ENCODE measurements at regions not wholly inside any gene's neighbourhood (a gene's known extent, or its start where the extent isn't known, plus 50 kb on each side); places are given as distances from the start of the nearest gene placed in this dataset.
A peak's percentile ranks its signal among the peaks of the same experiment; 100 is the strongest.

- peaks cover 5% of the 10 kb centered on the region for H3K27me3 Mint-ChIP-seq (ENCODE audit: unreplicated experiment)
- H3K4me1 Mint-ChIP-seq (ENCODE audit: low read depth, unreplicated experiment) = no peaks in the 10 kb centered on the region
- no peaks in the 10 kb centered on the region for H3K9me3 Mint-ChIP-seq (ENCODE audit: low read depth, unreplicated experiment)
- intact Hi-C loops (cut with micrococcal nuclease; ENCODE audit: unreplicated experiment) = no loop called here
- H3K27ac Mint-ChIP-seq (ENCODE audit: unreplicated experiment) = no peak overlapping the region
- H3K36me3 Mint-ChIP-seq (ENCODE audit: insufficient read depth, unreplicated experiment) = no peaks in the 10 kb centered on the region
- no peak for DNase-seq
- TF ChIP-seq, protein P1, sequence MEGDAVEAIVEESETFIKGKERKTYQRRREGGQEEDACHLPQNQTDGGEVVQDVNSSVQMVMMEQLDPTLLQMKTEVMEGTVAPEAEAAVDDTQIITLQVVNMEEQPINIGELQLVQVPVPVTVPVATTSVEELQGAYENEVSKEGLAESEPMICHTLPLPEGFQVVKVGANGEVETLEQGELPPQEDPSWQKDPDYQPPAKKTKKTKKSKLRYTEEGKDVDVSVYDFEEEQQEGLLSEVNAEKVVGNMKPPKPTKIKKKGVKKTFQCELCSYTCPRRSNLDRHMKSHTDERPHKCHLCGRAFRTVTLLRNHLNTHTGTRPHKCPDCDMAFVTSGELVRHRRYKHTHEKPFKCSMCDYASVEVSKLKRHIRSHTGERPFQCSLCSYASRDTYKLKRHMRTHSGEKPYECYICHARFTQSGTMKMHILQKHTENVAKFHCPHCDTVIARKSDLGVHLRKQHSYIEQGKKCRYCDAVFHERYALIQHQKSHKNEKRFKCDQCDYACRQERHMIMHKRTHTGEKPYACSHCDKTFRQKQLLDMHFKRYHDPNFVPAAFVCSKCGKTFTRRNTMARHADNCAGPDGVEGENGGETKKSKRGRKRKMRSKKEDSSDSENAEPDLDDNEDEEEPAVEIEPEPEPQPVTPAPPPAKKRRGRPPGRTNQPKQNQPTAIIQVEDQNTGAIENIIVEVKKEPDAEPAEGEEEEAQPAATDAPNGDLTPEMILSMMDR (IDR thresholded peaks at IDR 0.05; ENCODE audit: unreplicated experiment) = no peak
- no peak overlapping the region for H3K4me3 Mint-ChIP-seq (ENCODE audit: low read depth, unreplicated experiment)
- CTCF ChIA-PET = no interaction called here
- BruUV-seq (replicated peaks) = no TSS peak
Observed at GRCh38 chr3:22952860-22953259, 250.3 kb upstream of the UBE2E2 start.

GRCh38 chr3:22959593-22959992 is 243.5 kb upstream of the UBE2E2 start:
- CTCF ChIA-PET = no interaction called here
- BruUV-seq (replicated peaks) = no TSS peak
- Mint-ChIP-seq H3K36me3 (ENCODE audit: insufficient read depth, unreplicated experiment) (no peaks in the 10 kb centered on the region), H3K4me1 (ENCODE audit: low read depth, unreplicated experiment) (no peaks in the 10 kb centered on the region), H3K27me3 (ENCODE audit: unreplicated experiment) (peaks cover 43% of the 10 kb centered on the region), H3K4me3 (ENCODE audit: low read depth, unreplicated experiment) (no peak overlapping the region), H3K27ac (ENCODE audit: unreplicated experiment) (no peak overlapping the region), H3K9me3 (ENCODE audit: low read depth, unreplicated experiment) (no peaks in the 10 kb centered on the region)
- TF ChIP-seq, protein P1 (IDR thresholded peaks at IDR 0.05; ENCODE audit: unreplicated experiment) = no peak
- intact Hi-C loops (cut with micrococcal nuclease; ENCODE audit: unreplicated experiment) = no loop called here
- no peak for DNase-seq

GRCh38 chr3:22960105-22960984 is 242.8 kb upstream of the UBE2E2 start:
- peak; percentile 45 for DNase-seq
- no TSS peak for BruUV-seq (replicated peaks)
- intact Hi-C loops (cut with micrococcal nuclease; ENCODE audit: unreplicated experiment) = loop anchor here (1.0 kb wide), 2 partner anchors 230 to 784 kb away; no protein-coding TSS in a partner anchor
- CTCF ChIA-PET = interaction anchor here (0.9 to 1.7 kb wide), 5 partner anchors 27 to 784 kb away, joined by 3 to 4 read pairs (median 4); no protein-coding TSS in a partner anchor
- Mint-ChIP-seq H3K36me3 (ENCODE audit: insufficient read depth, unreplicated experiment) (no peaks in the 10 kb centered on the region), H3K27ac (ENCODE audit: unreplicated experiment) (no peak overlapping the region), H3K9me3 (ENCODE audit: low read depth, unreplicated experiment) (no peaks in the 10 kb centered on the region), H3K27me3 (ENCODE audit: unreplicated experiment) (peaks cover 51% of the 10 kb centered on the region), H3K4me1 (ENCODE audit: low read depth, unreplicated experiment) (no peaks in the 10 kb centered on the region), H3K4me3 (ENCODE audit: low read depth, unreplicated experiment) (no peak overlapping the region)
- TF ChIP-seq, protein P1 (IDR thresholded peaks at IDR 0.05; ENCODE audit: unreplicated experiment) = peak; percentile 59

DNA sequence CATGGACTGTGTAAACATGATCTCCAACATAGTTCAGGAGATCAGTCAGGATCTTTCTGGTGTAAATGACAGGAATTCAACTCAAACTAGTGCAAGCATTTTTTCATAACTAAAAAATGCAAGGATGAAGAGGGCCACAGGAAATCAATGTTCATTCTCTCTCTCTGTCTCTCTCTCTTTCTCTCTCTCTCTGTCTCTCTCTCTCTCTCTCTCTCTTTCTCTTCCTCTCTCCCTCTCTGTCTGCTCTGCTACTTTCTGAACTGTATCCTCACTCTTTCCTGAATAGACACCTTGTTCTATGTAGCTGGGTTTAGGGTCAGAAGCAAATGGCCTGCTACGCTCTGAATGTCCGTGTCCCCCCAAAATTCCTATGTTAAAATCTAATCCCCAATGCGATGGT is 240.9 kb upstream of the UBE2E2 start:
- H3K9me3 Mint-ChIP-seq (ENCODE audit: low read depth, unreplicated experiment) = no peaks in the 10 kb centered on the region

More for the DNA sequence above, 240.9 kb upstream of the UBE2E2 start:
- no peak for DNase-seq
- Mint-ChIP-seq H3K27ac (ENCODE audit: unreplicated experiment) (no peak overlapping the region), H3K36me3 (ENCODE audit: insufficient read depth, unreplicated experiment) (no peaks in the 10 kb centered on the region), H3K4me3 (ENCODE audit: low read depth, unreplicated experiment) (no peak overlapping the region), H3K4me1 (ENCODE audit: low read depth, unreplicated experiment) (no peaks in the 10 kb centered on the region), H3K27me3 (ENCODE audit: unreplicated experiment) (peaks cover 66% of the 10 kb centered on the region)
- no TSS peak for BruUV-seq (replicated peaks)
- intact Hi-C loops (cut with micrococcal nuclease; ENCODE audit: unreplicated experiment) = no loop called here
- CTCF ChIA-PET = no interaction called here
- TF ChIP-seq, protein P1 (IDR thresholded peaks at IDR 0.05; ENCODE audit: unreplicated experiment) = no peak

All from Calu3 (cell line).